GM12878 (cell line): ENCODE measurements at regions not wholly inside any gene's neighbourhood (a gene's known extent, or its start where the extent isn't known, plus 50 kb on each side); places are given as distances from the start of the nearest gene placed in this dataset.

Experiments
- ATAC-seq: fragments of 200-7000 bp; cut with Tn5 transposase; 3 replicates; pipeline ENCODE4 v1.9.1; 2020; ENCODE audit warnings: mild to moderate bottlenecking, moderate library complexity
- BruUV-seq: library from RNA; stranded (reverse); fragments of 400-500 nt; replicated peaks from 2 replicates; lab custom pipeline; 2021; lab: Mats Ljungman, UMichigan
- CTCF ChIA-PET: fragments of 300-600 bp; sonication (Branson Sonifier 250); formaldehyde crosslinking; extraction: SDS; loops from one replicate; lab custom pipeline; 2021; ENCODE audit warnings: inconsistent platforms; lab: Yijun Ruan, JAX
- POLR2A ChIA-PET: fragments of 350-600 bp; formaldehyde crosslinking; extraction: SDS; loops from one replicate; lab custom pipeline; 2021; ENCODE audit warnings: inconsistent platforms; lab: Charles Lee
- RAD21 ChIA-PET: fragments of 300-600 bp; sonication (Branson Sonifier 250); formaldehyde crosslinking; loops from one replicate; lab custom pipeline; 2023; ENCODE audit warnings: antibody characterized with exemption; ENCODE audit not compliant: unreplicated experiment; lab: Charles Lee
- SMC1A ChIA-PET: fragments of 300-600 bp; sonication (Branson Sonifier 250); formaldehyde crosslinking; loops from one replicate; lab custom pipeline; 2023; ENCODE audit not compliant: unreplicated experiment, uncharacterized antibody; lab: Charles Lee
- DNase-seq: peaks from one replicate; pipeline ENCODE4 v3.0.0-alpha.2; 2011; ENCODE audit warnings: low read depth, low spot score
- FAIRE-seq: peaks from 3 replicates; lab custom pipeline; 2011; peaks lifted over from hg19 to GRCh38; lab: Jason Lieb, UNC
- H2AFZ ChIP-seq: 2 replicates; pipeline ENCODE4 v1.6.0; 2011; ENCODE audit warnings: low read depth, low read length, control low read depth; ENCODE audit not compliant: control insufficient read depth
- H3K27ac ChIP-seq: 2 replicates; pipeline ENCODE4 v1.5.1; 2011; ENCODE audit warnings: control low read depth; ENCODE audit not compliant: control insufficient read depth, insufficient read depth
- H3K27me3 ChIP-seq, 2 experiments: replicated peaks in 1 of 2; 2 replicates each; pipeline versions ENCODE4 v1.6.0 to v1.6.1; 2011; ENCODE audit warnings: low read length in 1 of 2; ENCODE audit not compliant: control insufficient read depth in 2 of 2, insufficient read depth in 2 of 2
- H3K36me3 ChIP-seq, 2 experiments: 2 replicates each; pipeline ENCODE4 v1.5.1; 2011; ENCODE audit warnings: low read length in 1 of 2; ENCODE audit not compliant: control insufficient read depth in 2 of 2, insufficient read depth in 2 of 2
- H3K4me1 ChIP-seq: 2 replicates; pipeline ENCODE4 v1.6.1; 2011; ENCODE audit warnings: mild to moderate bottlenecking, low read length, moderate library complexity, mixed read lengths; ENCODE audit not compliant: control insufficient read depth, insufficient read depth
- H3K4me2 ChIP-seq: 2 replicates; pipeline ENCODE4 v1.6.0; 2011; ENCODE audit warnings: control low read depth; ENCODE audit not compliant: control insufficient read depth, insufficient read depth
- H3K4me3 ChIP-seq: fragments of 200-600 bp; sonication (generic); 2 replicates; pipeline ENCODE4 v1.5.1; 2016
- H3K79me2 ChIP-seq: 2 replicates; pipeline ENCODE4 v1.6.0; 2011; ENCODE audit warnings: low read length; ENCODE audit not compliant: control insufficient read depth, insufficient read depth
- H3K9ac ChIP-seq: 2 replicates; pipeline ENCODE4 v1.8.0; 2011; ENCODE audit warnings: low read length, control low read depth, mixed read lengths; ENCODE audit not compliant: control insufficient read depth, insufficient read depth
- H3K9me3 ChIP-seq: replicated peaks from 3 replicates; pipeline ENCODE4 v1.5.1; 2011; ENCODE audit warnings: mild to moderate bottlenecking, low read length; ENCODE audit not compliant: control insufficient read depth, insufficient read depth
- H4K20me1 ChIP-seq: 2 replicates; pipeline ENCODE4 v1.6.0; 2011; ENCODE audit not compliant: control insufficient read depth, insufficient read depth
- BACH1 ChIP-seq: fragments of 450-650 bp; IDR thresholded peaks from 2 replicates; pipeline ENCODE4 v1.6.1; 2017; ENCODE audit warnings: mild to moderate bottlenecking, borderline replicate concordance
- CHD1 ChIP-seq: IDR thresholded peaks from 2 replicates; pipeline ENCODE4 v1.6.1; 2012; ENCODE audit warnings: low read depth, low read length, improper control_type of control experiment
- NR2C1 ChIP-seq: fragments of 450-650 bp; IDR thresholded peaks from 2 replicates; pipeline ENCODE4 v1.6.1; 2017; ENCODE audit warnings: antibody characterized with exemption, mild to moderate bottlenecking, moderate library complexity
- NRF1 ChIP-seq: conservative IDR thresholded peaks from 2 replicates; pipeline ENCODE4 v1.6.1; 2011; ENCODE audit warnings: mild to moderate bottlenecking, low read depth, low read length, improper control_type of control experiment
- PAX8 ChIP-seq: fragments of 450-650 bp; IDR thresholded peaks from 2 replicates; pipeline ENCODE4 v1.6.1; 2017; ENCODE audit warnings: mild to moderate bottlenecking, moderate library complexity
- RELA ChIP-seq: fragments of 450-650 bp; IDR thresholded peaks from 2 replicates; pipeline ENCODE4 v1.8.0; 2014; ENCODE audit warnings: borderline replicate concordance; ENCODE audit not compliant: partially characterized antibody
- SKIL ChIP-seq: fragments of 450-650 bp; IDR thresholded peaks from 2 replicates; pipeline ENCODE4 v1.6.1; 2017; ENCODE audit warnings: mild to moderate bottlenecking, low read depth, inconsistent platforms; ENCODE audit not compliant: poor library complexity, severe bottlenecking
- SMAD1 ChIP-seq: fragments of 450-650 bp; IDR thresholded peaks from 2 replicates; pipeline ENCODE4 v1.6.1; 2018; ENCODE audit warnings: mild to moderate bottlenecking, low read depth; ENCODE audit not compliant: partially characterized antibody
- SMAD5 ChIP-seq: IDR thresholded peaks from 2 replicates; pipeline ENCODE4 v1.6.1; 2016; ENCODE audit warnings: antibody characterized with exemption, low read depth
- SUPT20H ChIP-seq: IDR thresholded peaks from 2 replicates; pipeline ENCODE4 v1.6.1; 2011; ENCODE audit warnings: low read depth, mild to moderate bottlenecking, low read length, moderate library complexity, borderline replicate concordance; ENCODE audit not compliant: control insufficient read depth
- TAF1 ChIP-seq: IDR thresholded peaks from 2 replicates; pipeline ENCODE4 v1.6.1; 2011; ENCODE audit warnings: mild to moderate bottlenecking, low read depth, low read length, borderline replicate concordance
- WGBS: methylation state at CpG from one replicate; pipeline ENCODE4 v1.1.6; 2016; ENCODE audit warnings: low lambda C conversion rate; ENCODE audit not compliant: insufficient replicate concordance, insufficient coverage; ENCODE audit errors: missing lambda C conversion rate; 5-methylcytosine and 5-hydroxymethylcytosine counted together
- in situ Hi-C: fragments of 300-500 bp; cut with MboI; formaldehyde crosslinking; loops from 9 replicates; pipeline ENCODE4 v1.14.3; 2018; ENCODE audit warnings: mixed read lengths
- intact Hi-C: fragments of 100-400 bp; cut with micrococcal nuclease; formaldehyde crosslinking; loops from one replicate; pipeline ENCODE4 v1.14.2; 2022; ENCODE audit not compliant: unreplicated experiment
- TF ChIP-seq, protein P1 (sequence below): fragments of 450-650 bp; IDR thresholded peaks from 2 replicates; pipeline ENCODE4 v1.6.1; 2017; ENCODE audit warnings: mild to moderate bottlenecking

- Histone ChIP-seq H3K36me3 (no peaks in the 10 kb centered on the region), H3K27ac (no peak overlapping the region), H3K9ac (no peak overlapping the region), H3K4me1 (no peaks in the 10 kb centered on the region), H3K4me2 (no peak overlapping the region), H2AFZ (no peak overlapping the region), H3K27me3 (peaks cover 0 to 2% of the 10 kb centered on the region in 2 experiments; a peak in 2 of 4 replicates), H3K4me3 (no peak overlapping the region), H4K20me1 (no peaks in the 10 kb centered on the region), H3K9me3 (no peaks in the 10 kb centered on the region), H3K79me2 (no peaks in the 10 kb centered on the region)
- FAIRE-seq (no peak), DNase-seq (no peak), ATAC-seq (no peak)
- no peak for TF ChIP-seq NR2C1
- no peak for TF ChIP-seq NRF1
- TF ChIP-seq TAF1: no peak
- TF ChIP-seq PAX8: no peak
- no peak for TF ChIP-seq RELA
- no peak for TF ChIP-seq SUPT20H
- no peak for TF ChIP-seq SMAD1
- no peak for TF ChIP-seq SMAD5
- no peak for TF ChIP-seq SKIL
- TF ChIP-seq, protein P1, sequence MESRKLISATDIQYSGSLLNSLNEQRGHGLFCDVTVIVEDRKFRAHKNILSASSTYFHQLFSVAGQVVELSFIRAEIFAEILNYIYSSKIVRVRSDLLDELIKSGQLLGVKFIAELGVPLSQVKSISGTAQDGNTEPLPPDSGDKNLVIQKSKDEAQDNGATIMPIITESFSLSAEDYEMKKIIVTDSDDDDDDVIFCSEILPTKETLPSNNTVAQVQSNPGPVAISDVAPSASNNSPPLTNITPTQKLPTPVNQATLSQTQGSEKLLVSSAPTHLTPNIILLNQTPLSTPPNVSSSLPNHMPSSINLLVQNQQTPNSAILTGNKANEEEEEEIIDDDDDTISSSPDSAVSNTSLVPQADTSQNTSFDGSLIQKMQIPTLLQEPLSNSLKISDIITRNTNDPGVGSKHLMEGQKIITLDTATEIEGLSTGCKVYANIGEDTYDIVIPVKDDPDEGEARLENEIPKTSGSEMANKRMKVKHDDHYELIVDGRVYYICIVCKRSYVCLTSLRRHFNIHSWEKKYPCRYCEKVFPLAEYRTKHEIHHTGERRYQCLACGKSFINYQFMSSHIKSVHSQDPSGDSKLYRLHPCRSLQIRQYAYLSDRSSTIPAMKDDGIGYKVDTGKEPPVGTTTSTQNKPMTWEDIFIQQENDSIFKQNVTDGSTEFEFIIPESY: no peak
- TF ChIP-seq CHD1: no peak
- TF ChIP-seq BACH1: no peak
- CTCF ChIA-PET: no interaction called here
- RAD21 ChIA-PET: no interaction called here
- intact Hi-C loops (no loop called here), in situ Hi-C loops (no loop called here)
- no TSS peak for BruUV-seq
- POLR2A ChIA-PET: no interaction called here
- 45% methylated on average over 12 of the region's 12 CpGs for whole genome bisulfite sequencing
- SMC1A ChIA-PET: no interaction called here
Measured at GRCh38 chr2:219852626-219853025, 225.2 kb downstream of the SLC4A3 start.
